Lower leg skin (tissue), 4 donors: ENCODE measurements at regions not wholly inside any gene's neighbourhood (a gene's known extent, or its start where the extent isn't known, plus 50 kb on each side); places are given as distances from the start of the nearest gene placed in this dataset.
"Not testable (repeated sequence)": the region's sequence is repeated elsewhere in the genome, so short reads cannot be mapped to it uniquely, and the experiment has no call there.

ENCODE experiments used
- DNase-seq, 2 donors: peaks; one replicate each; pipeline ENCODE4 v3.0.0-alpha.2; 2019; ENCODE audit warnings: low spot score in 2 of 2
- H3K4me3 ChIP-seq: fragments of 200-600 bp; sonication (generic); 2 replicates; pipeline ENCODE4 v1.5.1; 2017; ENCODE audit warnings: mild to moderate bottlenecking, low read depth; ENCODE audit not compliant: poor library complexity, severe bottlenecking
- CTCF ChIP-seq, 3 donors: fragments of 450-650 bp; IDR thresholded peaks; one replicate each; pipeline ENCODE4 v1.5.1; 2016; ENCODE audit warnings: antibody characterized with exemption in 3 of 3, mild to moderate bottlenecking in 3 of 3, moderate library complexity in 2 of 3
- POLR2A ChIP-seq, 2 donors: fragments of 450-650 bp; IDR thresholded peaks; one replicate each; pipeline ENCODE4 v1.6.1; 2016 to 2017; ENCODE audit warnings: antibody characterized with exemption in 2 of 2, mild to moderate bottlenecking in 1 of 2, moderate library complexity in 1 of 2
- WGBS, 2 donors: methylation state at CpG; one replicate each; pipeline ENCODE4 v1.1.5; 2018; 5-methylcytosine and 5-hydroxymethylcytosine counted together
- intact Hi-C: fragments of 100-400 bp; cut with DNase I; formaldehyde crosslinking; loops from one replicate; pipeline ENCODE4 v1.15.0; 2023; ENCODE audit warnings: low total_unique reads

- WGBS, 2 donors = 91 to 94% methylated on average over 14 of the region's 14 CpGs
- TF ChIP-seq POLR2A (IDR thresholded peaks at IDR 0.05) = no peak
- no peak for TF ChIP-seq CTCF (IDR thresholded peaks at IDR 0.05)
- no peak overlapping the region for H3K4me3 ChIP-seq
- intact Hi-C loops = no loop called here
- DNase-seq = no peak
These were observed 94.6 kb downstream of the NCOR2 start for GRCh38 chr12:124472690-124473279.

GRCh38 chr12:124471828-124472227 lies 95.6 kb downstream of the NCOR2 start:
- no peak for DNase-seq
- intact Hi-C loops = no loop called here
- no peak overlapping the region for H3K4me3 ChIP-seq
- no peak for TF ChIP-seq CTCF (IDR thresholded peaks at IDR 0.05)
- no peak for TF ChIP-seq POLR2A (IDR thresholded peaks at IDR 0.05)
- 80 to 84% methylated on average over 2 of the region's 2 CpGs for whole genome bisulfite sequencing, 2 donors

- no peak for TF ChIP-seq POLR2A (IDR thresholded peaks at IDR 0.05)
- TF ChIP-seq CTCF (IDR thresholded peaks at IDR 0.05) = no peak
- WGBS, 2 donors = 85 to 90% methylated on average over 9 to 10 of the region's 10 CpGs
- DNase-seq = no peak
- intact Hi-C loops = no loop called here
- no peak overlapping the region for H3K4me3 ChIP-seq
These were observed 96.6 kb downstream of the NCOR2 start for GRCh38 chr12:124470806-124471205.

- DNase-seq = no peak
- intact Hi-C loops = no loop called here
- H3K4me3 ChIP-seq = no peak overlapping the region
- no peak for TF ChIP-seq CTCF (IDR thresholded peaks at IDR 0.05)
- TF ChIP-seq POLR2A (IDR thresholded peaks at IDR 0.05) = no peak
- 87 to 97% methylated on average over 5 of the region's 5 CpGs for WGBS, 2 donors
These were observed 97.3 kb downstream of the NCOR2 start for GRCh38 chr12:124470139-124470538.

GRCh38 chr12:124469193-124469888 lies 98.1 kb downstream of the NCOR2 start:
- 83 to 85% methylated on average over 11 of the region's 11 CpGs for WGBS, 2 donors

GRCh38 chr12:124467549-124467948 lies 99.9 kb downstream of the NCOR2 start:
- intact Hi-C loops, H3K4me3 ChIP-seq, DNase-seq: not testable (repeated sequence)
- WGBS, 2 donors = 60% methylated on average over 1 of the region's 1 CpG; no CpG with 5 or more reads in 1 of the 2 donors

More at GRCh38 chr12:124469193-124469888, 98.1 kb downstream of the NCOR2 start:
- TF ChIP-seq CTCF (IDR thresholded peaks at IDR 0.05) (no peak), POLR2A (IDR thresholded peaks at IDR 0.05) (no peak)
- intact Hi-C loops = no loop called here
- H3K4me3 ChIP-seq = no peak overlapping the region
- DNase-seq = no peak
